ENCODE measurements at regions not wholly inside any gene's neighbourhood (a gene's known extent, or its start where the extent isn't known, plus 50 kb on each side); places are given as distances from the start of the nearest gene placed in this dataset.

GRCh38 chr7:106486331-106486730 lies 174.6 kb downstream of the CCDC71L start:
- H3K27ac ChIP-seq (ENCODE audit: low read length) = no peak overlapping the region
- DNase-seq = no peak
- WGBS (ENCODE audit: insufficient coverage) = 88% methylated on average over 1 of the region's 3 CpGs
- H3K36me3 ChIP-seq (ENCODE audit: control insufficient read depth, insufficient read depth, low read length) = no peaks in the 10 kb centered on the region
- H3K4me1 ChIP-seq (ENCODE audit: control insufficient read depth, insufficient read depth, low read length) = no peaks in the 10 kb centered on the region
- no peaks in the 10 kb centered on the region for H3K27me3 ChIP-seq (ENCODE audit: control insufficient read depth, insufficient read depth, low read length)
- no peaks in the 10 kb centered on the region for H3K9me3 ChIP-seq (replicated peaks; ENCODE audit: control insufficient read depth, low read depth, low read length)
- H3K4me3 ChIP-seq (ENCODE audit: low read length) = no peak overlapping the region

- Histone ChIP-seq H3K4me1 (ENCODE audit: control insufficient read depth, insufficient read depth, low read length) (no peaks in the 10 kb centered on the region), H3K27ac (ENCODE audit: low read length) (no peak overlapping the region)
- WGBS (ENCODE audit: insufficient coverage) = no CpG with 5 or more reads among the region's 1 CpG
Measured at GRCh38 chr7:106485919-106486318, 175.0 kb downstream of the CCDC71L start.

GRCh38 chr7:106485031-106485551 lies 175.9 kb downstream of the CCDC71L start:
- no CpG with 5 or more reads among the region's 1 CpG for WGBS (ENCODE audit: insufficient coverage)
- no peaks in the 10 kb centered on the region for H3K9me3 ChIP-seq (replicated peaks; ENCODE audit: control insufficient read depth, low read depth, low read length)
- H3K27ac ChIP-seq (ENCODE audit: low read length) = no peak overlapping the region
- H3K36me3 ChIP-seq (ENCODE audit: control insufficient read depth, insufficient read depth, low read length) = no peaks in the 10 kb centered on the region
- no peak for DNase-seq
- no peaks in the 10 kb centered on the region for H3K27me3 ChIP-seq (ENCODE audit: control insufficient read depth, insufficient read depth, low read length)
- no peaks in the 10 kb centered on the region for H3K4me1 ChIP-seq (ENCODE audit: control insufficient read depth, insufficient read depth, low read length)
- H3K4me3 ChIP-seq (ENCODE audit: low read length) = no peak overlapping the region

More at GRCh38 chr7:106485919-106486318, 175.0 kb downstream of the CCDC71L start:
- DNase-seq = no peak
- Histone ChIP-seq H3K27me3 (ENCODE audit: control insufficient read depth, insufficient read depth, low read length) (no peaks in the 10 kb centered on the region), H3K4me3 (ENCODE audit: low read length) (no peak overlapping the region), H3K36me3 (ENCODE audit: control insufficient read depth, insufficient read depth, low read length) (no peaks in the 10 kb centered on the region), H3K9me3 (replicated peaks; ENCODE audit: control insufficient read depth, low read depth, low read length) (no peaks in the 10 kb centered on the region)

GRCh38 chr7:106484562-106484961 lies 176.4 kb downstream of the CCDC71L start:
- H3K4me1 ChIP-seq (ENCODE audit: control insufficient read depth, insufficient read depth, low read length) = no peaks in the 10 kb centered on the region
- no peak overlapping the region for H3K27ac ChIP-seq (ENCODE audit: low read length)
- WGBS (ENCODE audit: insufficient coverage) = no CpG with 5 or more reads among the region's 1 CpG
- H3K27me3 ChIP-seq (ENCODE audit: control insufficient read depth, insufficient read depth, low read length) = no peaks in the 10 kb centered on the region
- no peak overlapping the region for H3K4me3 ChIP-seq (ENCODE audit: low read length)
- no peaks in the 10 kb centered on the region for H3K9me3 ChIP-seq (replicated peaks; ENCODE audit: control insufficient read depth, low read depth, low read length)
- no peak for DNase-seq
- H3K36me3 ChIP-seq (ENCODE audit: control insufficient read depth, insufficient read depth, low read length) = no peaks in the 10 kb centered on the region

GRCh38 chr7:106482091-106482490 lies 178.9 kb downstream of the CCDC71L start:
- Histone ChIP-seq H3K27me3 (ENCODE audit: control insufficient read depth, insufficient read depth, low read length) (no peaks in the 10 kb centered on the region), H3K4me1 (ENCODE audit: control insufficient read depth, insufficient read depth, low read length) (no peaks in the 10 kb centered on the region), H3K27ac (ENCODE audit: low read length) (no peak overlapping the region), H3K36me3 (ENCODE audit: control insufficient read depth, insufficient read depth, low read length) (no peaks in the 10 kb centered on the region), H3K9me3 (replicated peaks; ENCODE audit: control insufficient read depth, low read depth, low read length) (no peaks in the 10 kb centered on the region), H3K4me3 (ENCODE audit: low read length) (no peak overlapping the region)
- no peak for DNase-seq
- WGBS (ENCODE audit: insufficient coverage) = 100% methylated on average over 2 of the region's 4 CpGs

GRCh38 chr7:106480616-106481031 lies 180.3 kb downstream of the CCDC71L start:
- no peaks in the 10 kb centered on the region for H3K4me1 ChIP-seq (ENCODE audit: control insufficient read depth, insufficient read depth, low read length)
- no peak overlapping the region for H3K4me3 ChIP-seq (ENCODE audit: low read length)
- DNase-seq = no peak
- WGBS (ENCODE audit: insufficient coverage) = 100% methylated on average over 1 of the region's 3 CpGs
- no peak overlapping the region for H3K27ac ChIP-seq (ENCODE audit: low read length)
- H3K27me3 ChIP-seq (ENCODE audit: control insufficient read depth, insufficient read depth, low read length) = no peaks in the 10 kb centered on the region
- H3K36me3 ChIP-seq (ENCODE audit: control insufficient read depth, insufficient read depth, low read length) = no peaks in the 10 kb centered on the region
- no peaks in the 10 kb centered on the region for H3K9me3 ChIP-seq (replicated peaks; ENCODE audit: control insufficient read depth, low read depth, low read length)

GRCh38 chr7:106480161-106480579 lies 180.8 kb downstream of the CCDC71L start:
- no peak for DNase-seq
- Histone ChIP-seq H3K27me3 (ENCODE audit: control insufficient read depth, insufficient read depth, low read length) (no peaks in the 10 kb centered on the region), H3K36me3 (ENCODE audit: control insufficient read depth, insufficient read depth, low read length) (no peaks in the 10 kb centered on the region), H3K9me3 (replicated peaks; ENCODE audit: control insufficient read depth, low read depth, low read length) (no peaks in the 10 kb centered on the region), H3K27ac (ENCODE audit: low read length) (no peak overlapping the region), H3K4me1 (ENCODE audit: control insufficient read depth, insufficient read depth, low read length) (no peaks in the 10 kb centered on the region), H3K4me3 (ENCODE audit: low read length) (no peak overlapping the region)
- WGBS (ENCODE audit: insufficient coverage) = no CpG with 5 or more reads among the region's 1 CpG

- Histone ChIP-seq H3K27me3 (ENCODE audit: control insufficient read depth, insufficient read depth, low read length) (no peaks in the 10 kb centered on the region), H3K27ac (ENCODE audit: low read length) (no peak overlapping the region), H3K36me3 (ENCODE audit: control insufficient read depth, insufficient read depth, low read length) (no peaks in the 10 kb centered on the region), H3K9me3 (replicated peaks; ENCODE audit: control insufficient read depth, low read depth, low read length) (no peaks in the 10 kb centered on the region), H3K4me3 (ENCODE audit: low read length) (no peak overlapping the region), H3K4me1 (ENCODE audit: control insufficient read depth, insufficient read depth, low read length) (no peaks in the 10 kb centered on the region)
- no CpG with 5 or more reads among the region's 2 CpGs for WGBS (ENCODE audit: insufficient coverage)
- no peak for DNase-seq
Measured at GRCh38 chr7:106476751-106477150, 184.2 kb downstream of the CCDC71L start.

- Histone ChIP-seq H3K27ac (ENCODE audit: low read length) (no peak overlapping the region), H3K27me3 (ENCODE audit: control insufficient read depth, insufficient read depth, low read length) (no peaks in the 10 kb centered on the region), H3K4me1 (ENCODE audit: control insufficient read depth, insufficient read depth, low read length) (no peaks in the 10 kb centered on the region), H3K9me3 (replicated peaks; ENCODE audit: control insufficient read depth, low read depth, low read length) (no peaks in the 10 kb centered on the region), H3K36me3 (ENCODE audit: control insufficient read depth, insufficient read depth, low read length) (no peaks in the 10 kb centered on the region), H3K4me3 (ENCODE audit: low read length) (no peak overlapping the region)
- no CpG with 5 or more reads among the region's 3 CpGs for WGBS (ENCODE audit: insufficient coverage)
- no peak for DNase-seq
Measured at GRCh38 chr7:106472741-106473140, 188.0 kb upstream of the NAMPT start.

- H3K4me3 ChIP-seq (ENCODE audit: low read length) = no peak overlapping the region
- 48% methylated on average over 3 of the region's 8 CpGs for WGBS (ENCODE audit: insufficient coverage)
- no peaks in the 10 kb centered on the region for H3K4me1 ChIP-seq (ENCODE audit: control insufficient read depth, insufficient read depth, low read length)
- no peak for DNase-seq
- H3K9me3 ChIP-seq (replicated peaks; ENCODE audit: control insufficient read depth, low read depth, low read length) = no peaks in the 10 kb centered on the region
- H3K27me3 ChIP-seq (ENCODE audit: control insufficient read depth, insufficient read depth, low read length) = no peaks in the 10 kb centered on the region
- H3K36me3 ChIP-seq (ENCODE audit: control insufficient read depth, insufficient read depth, low read length) = no peaks in the 10 kb centered on the region
- no peak overlapping the region for H3K27ac ChIP-seq (ENCODE audit: low read length)
Measured at GRCh38 chr7:106471686-106472440, 187.1 kb upstream of the NAMPT start.

Measured in muscle of leg (tissue), 3 donors.